ENCODE measurements at regions not wholly inside any gene's neighbourhood (a gene's known extent, or its start where the extent isn't known, plus 50 kb on each side); places are given as distances from the start of the nearest gene placed in this dataset.
"Not testable (repeated sequence)": the region's sequence is repeated elsewhere in the genome, so short reads cannot be mapped to it uniquely, and the experiment has no call there.

GRCh38 chr2:132257301-132258171, 95.8 kb upstream of the ANKRD30BL start:
- not testable (repeated sequence) for TF ChIP-seq CTCF, POLR2A (IDR thresholded peaks at IDR 0.05)
